GM21723 (cell line): ENCODE measurements at regions not wholly inside any gene's neighbourhood (a gene's known extent, or its start where the extent isn't known, plus 50 kb on each side); places are given as distances from the start of the nearest gene placed in this dataset.
"Not testable (repeated sequence)": the region's sequence is repeated elsewhere in the genome, so short reads cannot be mapped to it uniquely, and the experiment has no call there.

Experiments
- ATAC-seq: cut with Tn5 transposase; IDR thresholded peaks from one replicate; pipeline ENCODE4 v1.9.1; 2021; ENCODE audit warnings: mild to moderate bottlenecking, moderate library complexity; ENCODE audit not compliant: unreplicated experiment

DNA sequence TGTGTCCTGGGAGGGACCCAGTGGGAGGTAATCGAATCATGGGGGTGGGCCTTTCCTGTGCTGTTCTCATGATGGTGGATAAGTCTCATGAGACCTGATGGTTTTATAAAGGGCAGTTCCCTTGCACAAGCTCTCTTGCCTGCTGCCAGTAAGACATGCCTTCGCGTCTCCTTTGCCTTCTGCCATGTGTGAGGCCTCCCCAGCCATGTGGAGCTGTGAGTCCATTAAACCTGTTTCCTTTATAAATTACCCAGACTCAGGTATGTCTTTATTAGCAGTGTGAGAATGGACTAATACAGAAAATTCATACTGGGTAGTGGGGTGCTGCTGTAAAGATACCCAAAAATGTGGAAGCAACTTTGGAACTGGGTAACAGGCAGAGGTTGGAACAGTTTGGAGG is 300.0 kb upstream of the ZFP42 start:
- ATAC-seq = not testable (repeated sequence)

DNA sequence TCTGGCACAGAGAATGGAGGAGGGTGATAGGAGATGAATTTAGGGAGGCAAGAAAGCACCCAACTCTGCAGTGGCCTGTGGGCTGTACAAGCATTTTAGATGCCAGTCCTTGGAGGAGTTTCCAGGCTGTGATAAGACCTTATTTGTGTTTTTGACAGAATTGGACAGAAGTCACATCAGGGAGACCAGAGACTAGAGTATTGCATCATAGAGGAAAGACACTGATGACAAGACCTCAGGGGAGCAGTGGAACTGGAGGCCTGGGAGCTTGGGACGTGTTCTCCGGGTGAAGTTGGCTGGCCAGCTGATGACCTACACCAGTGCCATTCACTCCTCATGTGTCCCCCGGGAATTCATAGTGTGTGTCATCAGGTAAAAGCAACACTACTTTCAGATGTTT is 284.0 kb upstream of the ZFP42 start:
- no peak for ATAC-seq

DNA sequence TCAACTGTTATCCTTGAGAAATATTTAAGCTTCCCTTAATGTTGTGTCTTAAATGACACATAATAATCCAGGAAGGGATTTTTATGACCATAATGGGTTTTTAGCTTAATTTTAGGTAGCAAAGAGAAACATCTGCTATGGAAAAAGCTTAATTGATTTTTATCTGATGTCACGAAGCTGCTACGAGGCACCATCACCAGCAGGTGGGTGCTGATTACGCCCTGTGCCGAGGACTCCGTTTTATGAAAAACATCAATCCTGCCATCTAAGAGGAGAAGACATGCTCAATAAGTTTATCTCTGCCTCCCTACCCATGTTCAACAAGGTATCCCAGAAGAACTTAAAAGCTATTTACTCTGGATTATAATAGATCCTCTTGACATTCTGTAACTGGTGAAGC is 280.6 kb upstream of the ZFP42 start:
- no peak for ATAC-seq

DNA sequence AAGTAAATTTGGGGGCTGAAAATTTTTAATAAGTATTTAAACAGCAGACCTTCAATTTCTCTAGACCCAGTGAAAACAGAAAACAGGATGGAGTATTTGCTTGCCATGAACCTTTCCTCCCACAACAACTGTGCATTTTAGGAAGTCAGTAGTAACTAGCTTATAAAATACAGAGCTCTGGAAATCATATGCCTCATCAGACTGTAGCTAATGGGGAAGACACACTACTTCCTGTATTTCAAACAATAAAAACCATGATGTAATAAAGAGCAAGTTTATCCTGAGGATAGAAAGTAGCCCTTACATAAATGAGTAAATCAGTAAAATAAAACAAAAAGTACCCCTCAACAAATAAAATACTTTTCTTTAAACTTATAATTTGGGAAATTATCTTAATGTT is 280.1 kb upstream of the ZFP42 start:
- ATAC-seq = no peak

DNA sequence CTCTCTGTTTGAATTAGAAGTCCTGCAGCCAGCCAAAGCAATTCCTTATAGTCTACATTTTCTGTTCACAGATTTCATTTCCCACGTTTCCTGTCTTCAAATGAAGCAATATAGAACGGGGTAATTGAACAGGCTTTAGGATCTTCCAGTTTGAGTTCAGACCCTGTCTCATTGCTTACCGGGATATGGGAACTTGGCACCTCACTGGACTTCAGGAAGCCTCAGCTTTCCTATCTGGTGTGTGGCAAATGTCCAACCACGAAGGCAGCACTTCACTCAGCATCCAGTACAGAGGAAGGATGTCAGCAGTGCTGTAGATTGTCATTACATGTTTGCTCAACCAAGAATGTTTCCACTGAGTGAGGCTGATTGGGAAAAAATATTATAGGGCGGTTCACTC is 271.1 kb upstream of the ZFP42 start:
- no peak for ATAC-seq

DNA sequence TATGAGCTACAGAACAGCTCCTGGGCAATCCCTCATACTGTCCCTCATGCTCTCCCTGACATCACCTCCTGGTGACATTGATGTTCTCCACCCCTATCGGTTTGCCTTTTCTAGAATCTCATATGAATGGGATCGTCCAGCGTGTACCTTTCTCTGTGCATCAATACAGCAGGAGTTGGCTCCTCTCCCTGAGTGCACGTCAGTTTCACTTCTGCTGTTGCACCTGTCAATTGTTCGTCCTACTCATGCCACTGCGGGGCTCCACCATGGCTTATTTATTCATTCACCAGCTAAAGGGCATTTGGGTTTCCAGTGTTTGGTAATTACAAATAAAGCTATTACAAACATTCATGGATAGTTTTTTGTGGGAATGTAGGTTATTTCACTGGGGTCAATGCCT is 269.1 kb upstream of the ZFP42 start:
- no peak for ATAC-seq

DNA sequence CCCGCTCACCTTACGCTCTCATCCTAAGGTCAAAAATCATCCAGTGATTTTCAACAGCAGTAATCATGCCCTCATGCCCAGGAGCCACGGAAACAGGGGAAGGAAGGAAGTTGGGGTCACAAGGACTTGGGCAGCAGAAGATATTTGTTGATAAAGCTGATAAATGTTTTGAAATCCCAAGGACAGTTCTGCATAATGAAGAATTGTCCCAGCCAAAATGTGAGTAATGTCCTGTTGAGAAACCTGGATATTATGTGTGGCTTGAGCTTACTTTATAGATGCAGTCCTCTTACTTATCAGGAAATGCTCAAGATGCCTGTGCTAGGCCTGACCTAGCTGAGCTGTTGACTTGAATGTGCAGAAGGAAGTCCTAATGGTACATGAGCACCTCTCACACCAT is 263.0 kb upstream of the ZFP42 start:
- ATAC-seq = no peak

DNA sequence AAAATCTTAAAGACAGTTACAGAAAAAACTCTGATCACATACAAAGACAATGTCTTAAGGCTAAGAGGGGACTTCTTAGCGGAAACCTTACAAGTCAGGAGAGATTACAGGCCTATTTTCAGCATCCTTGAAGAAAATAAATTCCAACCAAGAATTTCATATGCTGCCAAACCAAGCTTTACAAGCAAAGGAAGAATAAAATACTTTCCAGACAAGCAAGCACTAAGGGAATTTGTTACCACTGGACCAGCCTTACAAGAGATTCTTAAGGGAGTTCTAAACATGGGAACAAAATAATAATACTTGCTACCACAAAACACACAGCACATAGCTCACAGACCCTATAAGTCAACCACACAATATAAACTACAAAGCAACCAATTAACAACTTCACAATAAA is 255.8 kb upstream of the ZFP42 start:
- ATAC-seq = no peak

DNA sequence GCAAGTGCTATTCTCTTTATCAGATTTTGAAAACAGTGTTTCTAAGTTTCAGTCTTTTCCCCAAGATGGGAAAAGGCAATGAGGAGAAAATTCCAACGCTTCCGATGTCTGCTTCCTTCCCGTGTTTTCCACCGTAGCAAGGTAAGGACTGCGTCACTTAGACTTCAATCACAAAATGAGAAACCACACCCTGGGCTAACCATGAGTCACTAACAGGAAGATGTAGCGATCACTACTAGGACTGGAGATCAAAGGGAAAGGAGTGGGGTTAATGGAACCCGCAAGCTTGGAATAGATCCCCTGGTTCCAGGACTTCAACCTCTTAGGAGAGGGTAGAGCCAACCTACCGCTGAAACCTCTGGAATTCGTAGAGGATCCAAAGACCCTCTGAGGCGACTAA is 250.7 kb upstream of the ZFP42 start:
- ATAC-seq = no peak

DNA sequence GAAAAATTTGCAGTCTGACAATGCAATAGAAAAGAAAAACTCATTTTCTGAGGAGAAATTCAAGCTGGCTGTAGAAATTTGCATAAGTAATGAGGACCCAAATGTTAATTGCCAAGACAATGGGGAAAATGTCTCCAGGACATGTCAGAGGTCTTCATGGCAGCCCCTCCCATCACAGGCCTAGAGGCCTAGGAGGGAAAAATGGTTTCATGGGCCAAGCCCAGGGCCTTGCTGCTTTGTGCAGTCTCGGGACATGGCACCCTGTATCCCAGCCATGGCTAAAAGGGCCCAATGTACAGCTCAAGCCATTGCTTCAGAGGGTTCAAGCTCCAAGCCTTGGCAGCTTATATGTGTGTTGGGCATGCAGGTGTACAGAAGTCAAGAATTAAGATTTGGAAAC is 244.9 kb upstream of the ZFP42 start:
- ATAC-seq = not testable (repeated sequence)

DNA sequence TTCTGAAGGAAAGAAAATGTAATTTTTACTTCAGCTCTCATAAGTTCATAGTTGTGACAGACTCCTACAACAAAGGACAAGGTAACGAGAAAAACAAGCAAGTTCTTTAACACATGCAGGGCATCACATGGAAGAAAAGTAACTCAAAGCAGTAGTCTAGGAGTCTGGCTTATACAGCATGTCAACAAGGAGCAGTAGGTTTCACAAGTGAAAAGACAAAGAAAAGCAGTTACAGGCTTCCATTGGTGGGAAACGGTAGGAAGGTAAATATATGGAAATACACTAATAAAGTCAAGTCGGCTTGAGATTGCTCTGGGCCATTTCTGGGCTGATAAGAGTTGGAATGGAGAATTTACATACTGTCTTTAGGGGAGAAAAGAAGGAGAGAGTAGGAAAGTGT is 228.4 kb upstream of the ZFP42 start:
- no peak for ATAC-seq

DNA sequence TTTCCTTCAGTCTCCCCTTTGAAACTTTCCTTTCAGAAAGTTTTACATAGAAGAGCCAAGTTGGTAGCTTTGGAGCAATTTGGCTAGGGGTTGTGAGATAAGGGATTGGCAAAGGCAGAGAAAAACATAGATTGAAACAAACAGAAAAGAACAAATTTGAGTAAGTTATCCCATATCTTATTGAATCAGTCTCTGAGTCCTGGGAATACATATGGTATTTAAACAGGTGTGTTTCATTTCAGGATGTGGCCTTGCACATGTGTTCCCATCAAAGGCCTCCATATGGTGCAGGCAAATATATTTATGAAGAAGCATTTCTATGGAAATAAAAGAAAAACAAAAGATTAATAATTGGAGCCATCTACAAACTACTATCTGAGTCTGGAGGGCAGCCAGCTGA is 227.9 kb upstream of the ZFP42 start:
- ATAC-seq = no peak

DNA sequence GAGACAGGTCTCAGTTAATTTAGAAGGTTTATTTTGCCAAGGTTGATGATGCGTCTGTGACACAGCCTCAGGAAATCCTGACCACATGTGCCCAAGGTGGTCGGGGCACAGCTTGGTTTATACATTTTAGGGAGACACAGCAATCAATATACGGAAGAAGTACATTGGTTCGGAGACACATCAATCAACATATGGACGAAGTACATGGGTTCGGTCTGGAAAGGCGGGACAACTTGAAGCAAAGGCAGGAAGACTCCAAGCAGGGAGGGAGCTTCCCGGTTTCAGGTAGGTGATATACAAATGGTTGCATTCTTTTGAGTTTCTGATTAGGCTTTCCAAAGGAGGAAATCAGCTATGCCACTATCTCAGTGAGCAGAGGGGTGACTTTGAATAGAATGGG is 225.2 kb upstream of the ZFP42 start:
- ATAC-seq = no peak

DNA sequence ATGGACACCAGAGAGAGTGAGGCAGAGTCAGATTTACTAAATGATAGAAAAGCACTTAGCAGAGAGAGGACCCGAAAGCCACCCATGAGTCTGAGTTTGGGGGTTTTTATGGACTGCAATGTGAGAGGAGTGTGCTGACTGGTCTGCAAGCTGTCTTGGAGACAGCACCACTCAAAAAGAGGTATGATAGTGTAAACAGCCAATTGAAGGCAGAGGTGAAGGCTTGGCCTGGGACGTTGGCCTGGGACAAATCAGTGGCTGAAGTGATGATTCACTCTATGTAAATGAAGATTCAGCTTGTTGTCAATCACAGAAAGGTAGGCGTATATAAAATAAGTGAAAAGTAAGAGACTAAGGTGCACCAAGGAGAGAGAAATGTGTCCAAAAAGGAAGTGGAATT is 217.6 kb upstream of the ZFP42 start:
- no peak for ATAC-seq

DNA sequence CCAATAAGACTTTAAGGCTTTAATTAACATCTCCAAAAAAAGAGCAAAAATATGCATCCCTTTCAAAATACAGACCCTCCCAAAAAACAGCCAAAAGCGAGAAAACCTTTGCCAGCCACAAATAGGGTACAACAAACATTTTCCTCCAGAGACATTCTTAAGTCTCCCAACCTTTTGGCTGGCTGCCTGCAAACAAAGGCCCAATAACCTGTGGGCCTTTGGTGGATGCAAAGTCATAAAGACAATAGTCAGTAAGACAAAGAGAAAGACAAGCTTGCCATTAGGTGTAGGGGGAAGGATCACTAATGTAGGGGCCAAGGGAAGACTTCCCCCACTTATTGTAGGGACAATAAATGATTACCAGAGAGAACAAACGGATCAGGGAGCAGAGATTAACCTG is 215.5 kb upstream of the ZFP42 start:
- ATAC-seq = no peak

DNA sequence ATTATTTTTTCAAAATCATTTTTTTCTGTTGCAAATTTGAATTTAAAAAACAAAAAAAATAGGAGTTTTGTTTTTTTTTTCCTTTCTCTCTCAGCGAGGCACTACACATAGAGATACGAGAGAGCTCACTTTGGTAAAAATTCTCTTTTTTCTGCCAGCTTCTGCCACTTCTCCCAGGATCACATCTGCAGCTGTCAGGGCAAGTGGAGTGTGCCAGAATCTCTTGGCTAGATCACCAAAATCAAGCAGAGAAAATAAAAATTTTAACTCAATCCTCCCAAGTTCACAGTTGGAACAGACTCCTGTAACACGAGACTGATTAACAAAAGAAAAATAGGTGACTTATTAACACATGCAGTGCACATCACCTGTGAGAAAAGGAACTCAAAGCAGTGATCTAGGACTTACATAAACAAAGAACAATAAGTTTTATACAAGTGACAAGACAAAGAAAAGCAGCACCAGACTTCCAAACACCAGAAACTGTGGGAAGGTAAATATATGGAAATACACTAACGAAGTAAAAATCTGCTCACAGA is 213.2 kb upstream of the ZFP42 start:
- ATAC-seq = no peak

DNA sequence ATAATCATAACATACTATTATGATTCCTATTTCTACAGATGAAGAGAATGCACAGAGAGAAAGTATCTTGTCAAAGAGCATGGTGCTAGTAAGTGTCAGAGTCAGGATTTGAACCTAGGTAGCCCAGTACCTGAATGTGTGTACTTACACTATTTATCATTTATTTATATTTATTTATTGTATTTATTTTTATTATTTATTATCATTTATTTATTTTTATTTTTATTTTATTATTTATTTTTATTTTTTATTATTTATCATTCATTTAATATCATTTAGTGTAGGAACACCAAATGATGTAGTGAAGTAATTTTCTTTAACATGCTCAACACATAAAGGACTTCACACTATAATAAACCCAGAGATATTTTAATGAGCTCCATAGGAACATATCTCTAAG is 209.4 kb upstream of the ZFP42 start:
- no peak for ATAC-seq

DNA sequence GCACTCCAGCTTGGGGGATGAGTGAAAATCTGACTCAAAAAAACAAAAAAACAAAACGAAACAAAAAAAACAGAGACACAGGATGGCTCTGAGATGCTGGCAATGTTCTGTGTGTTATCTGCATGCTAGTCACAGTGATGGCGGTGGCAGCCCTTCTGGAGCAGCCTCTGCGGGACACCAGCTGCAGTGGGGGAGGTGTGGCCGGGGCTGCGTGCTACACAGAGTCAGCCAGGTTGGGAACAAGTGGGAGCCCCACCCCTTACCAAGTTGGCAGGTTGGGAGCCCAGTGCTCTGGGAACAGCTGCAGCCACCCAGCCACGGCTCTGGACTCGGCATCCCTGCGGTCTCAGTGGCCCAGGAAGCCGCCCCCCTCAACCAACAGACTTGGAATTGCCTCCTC is 206.5 kb upstream of the ZFP42 start:
- ATAC-seq = no peak

DNA sequence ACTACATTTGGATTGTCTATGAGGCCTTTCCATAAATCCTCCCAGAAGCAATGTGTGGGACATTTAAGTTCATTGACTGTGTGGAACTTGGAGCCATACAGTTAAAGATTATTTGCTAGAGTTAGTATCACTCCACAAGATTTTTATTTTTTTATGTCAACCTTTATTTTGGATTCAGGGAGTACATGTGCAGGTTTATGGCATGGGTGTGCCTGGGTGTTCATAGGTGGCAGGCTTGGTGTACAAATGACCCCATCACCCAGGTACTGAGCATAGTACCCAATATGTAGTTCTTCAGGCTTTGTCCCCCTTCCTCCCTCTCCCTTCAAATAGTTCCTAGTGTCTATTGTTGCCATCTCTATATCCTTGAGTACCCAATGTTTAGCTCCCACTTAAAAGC is 199.8 kb upstream of the ZFP42 start:
- no peak for ATAC-seq

DNA sequence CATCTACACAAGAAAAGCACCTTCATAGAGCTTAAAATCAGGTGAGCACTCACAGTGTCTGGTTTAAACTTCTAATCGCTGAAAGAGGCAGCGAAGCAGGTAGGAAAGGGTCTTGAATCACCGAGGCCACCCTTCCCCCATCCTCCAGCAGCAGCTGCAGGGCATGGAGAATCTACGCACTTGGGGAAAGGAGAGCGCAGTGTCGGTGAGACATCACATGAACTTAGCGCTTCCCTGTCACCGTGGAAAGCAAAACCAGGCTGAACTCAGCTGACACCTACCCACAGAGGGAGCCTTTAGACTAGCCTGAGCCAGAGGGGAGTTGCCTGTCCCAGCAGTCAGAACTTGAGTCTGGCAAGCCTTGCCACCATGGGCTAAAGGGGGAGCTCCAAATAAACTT is 197.2 kb upstream of the ZFP42 start:
- ATAC-seq = no peak

DNA sequence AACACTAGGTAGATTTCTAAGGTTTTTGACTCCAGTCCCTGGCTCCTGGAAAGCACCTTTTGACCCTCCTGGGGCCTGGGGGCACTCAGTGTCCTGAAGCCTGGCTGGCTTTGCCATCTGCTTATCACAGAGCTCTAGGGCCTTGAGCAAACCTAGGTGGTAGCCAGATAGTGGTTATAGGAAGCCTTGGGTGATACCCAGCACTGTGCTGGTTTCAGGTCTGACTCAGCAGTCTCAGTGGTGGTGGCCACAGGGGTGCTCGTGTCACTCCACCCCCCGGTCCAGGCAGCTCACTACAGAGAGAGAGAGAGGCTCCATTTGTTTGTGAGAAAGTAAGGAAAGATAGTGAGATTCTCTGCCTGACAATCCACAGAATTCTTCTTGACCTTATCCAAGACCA is 195.8 kb upstream of the ZFP42 start:
- ATAC-seq = no peak

DNA sequence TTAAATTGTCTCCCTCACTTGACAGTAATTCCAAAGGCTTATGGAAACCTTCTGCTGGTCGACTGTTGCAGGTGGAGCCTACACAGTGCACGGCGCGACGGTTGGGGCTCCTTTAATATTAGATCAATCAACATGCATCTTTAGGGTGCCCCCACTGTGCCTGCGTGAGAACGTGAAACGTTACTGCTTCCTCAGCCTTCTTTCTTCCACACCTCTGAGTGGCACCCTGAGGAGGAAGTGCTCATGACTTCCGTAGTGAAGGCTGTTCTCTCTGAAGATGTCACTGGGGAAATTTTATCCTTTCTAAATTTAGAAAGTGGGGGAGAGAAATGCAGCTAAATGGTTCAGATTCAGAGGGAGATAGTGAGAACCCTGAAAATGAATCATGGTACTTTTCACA is 184.0 kb upstream of the ZFP42 start:
- ATAC-seq = no peak

DNA sequence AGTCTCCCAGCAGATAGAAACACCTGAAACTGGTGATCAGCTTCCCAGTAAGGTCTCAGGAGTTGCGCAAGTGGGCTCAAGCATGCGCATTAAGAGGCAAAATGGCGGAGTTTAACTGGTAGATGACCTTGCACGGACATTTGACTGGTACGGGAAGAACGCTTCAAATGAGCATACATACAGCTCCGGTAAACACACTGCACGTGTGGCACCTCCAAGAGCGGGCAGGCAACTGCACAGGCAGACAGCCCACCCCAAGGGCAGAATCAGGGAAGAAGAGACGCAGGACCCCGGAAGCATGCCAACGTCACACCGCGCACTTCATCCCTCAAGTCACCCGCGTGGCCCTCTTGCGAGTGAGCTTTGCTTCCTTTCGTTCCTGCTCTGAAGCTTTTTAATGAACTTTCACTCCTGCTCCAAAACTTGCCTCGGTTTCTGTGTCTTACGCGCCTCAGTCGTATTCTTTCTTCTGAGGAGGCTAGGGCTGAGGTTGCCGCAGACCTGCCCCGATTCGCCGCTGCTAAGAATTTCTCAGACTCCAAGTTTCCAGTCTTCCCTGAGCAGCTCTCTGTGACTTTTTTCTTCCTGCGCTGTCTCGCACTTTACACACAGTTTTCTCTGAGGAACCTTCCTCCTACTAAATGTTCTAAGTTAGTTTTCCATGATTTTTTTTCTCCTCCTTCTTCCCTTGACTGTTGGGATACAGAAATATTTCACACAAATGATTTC is 180.7 kb upstream of the ZFP42 start:
- ATAC-seq = no peak
